Lung (tissue), 11 donors: ENCODE measurements at regions not wholly inside any gene's neighbourhood (a gene's known extent, or its start where the extent isn't known, plus 50 kb on each side); places are given as distances from the start of the nearest gene placed in this dataset.

Source experiments
- ATAC-seq: fragments of 200-7000 bp; cut with Tn5 transposase; one replicate; pipeline ENCODE4 v1.9.1; 2020; ENCODE audit warnings: moderate number of reproducible peaks; ENCODE audit not compliant: insufficient read depth, low FRiP score
- DNase-seq, 3 donors: peaks; one replicate each; pipeline ENCODE4 v3.0.0-alpha.2; 2013 to 2017
- H3K27ac ChIP-seq, 2 donors: one replicate each; pipeline ENCODE4 v1.5.1; 2013; ENCODE audit warnings: mild to moderate bottlenecking in 2 of 2, moderate library complexity in 2 of 2, control low read depth in 1 of 2, inconsistent platforms in 1 of 2, low read depth in 1 of 2, low read length in 1 of 2
- H3K27me3 ChIP-seq, 3 donors: one replicate each; pipeline ENCODE4 v1.5.1; 2013; ENCODE audit warnings: low read length in 2 of 3; ENCODE audit not compliant: control insufficient read depth in 3 of 3, insufficient read depth in 3 of 3
- H3K36me3 ChIP-seq, 4 donors: one replicate each; pipeline ENCODE4 v1.5.1; 2013; ENCODE audit warnings: low read length in 4 of 4, mild to moderate bottlenecking in 1 of 4, moderate library complexity in 1 of 4; ENCODE audit not compliant: control insufficient read depth in 4 of 4, insufficient read depth in 4 of 4
- H3K4me1 ChIP-seq, 5 donors: one replicate each; pipeline ENCODE4 v1.5.1; 2013; ENCODE audit warnings: low read length in 5 of 5, mild to moderate bottlenecking in 2 of 5, moderate library complexity in 1 of 5; ENCODE audit not compliant: control insufficient read depth in 5 of 5, insufficient read depth in 5 of 5
- H3K4me3 ChIP-seq: one replicate; pipeline ENCODE4 v1.5.1; 2013; ENCODE audit warnings: mild to moderate bottlenecking, control low read depth, moderate library complexity
- H3K9ac ChIP-seq, 2 donors: one replicate each; pipeline ENCODE4 v1.5.1; 2013; ENCODE audit warnings: low read length in 2 of 2, control low read depth in 1 of 2; ENCODE audit not compliant: insufficient read depth in 1 of 2
- H3K9me3 ChIP-seq, 4 donors: one replicate each; pipeline ENCODE4 v1.5.1; 2013; ENCODE audit warnings: low read length in 3 of 4, mild to moderate bottlenecking in 1 of 4, moderate library complexity in 1 of 4; ENCODE audit not compliant: control insufficient read depth in 4 of 4, insufficient read depth in 3 of 4
- CTCF ChIP-seq: IDR thresholded peaks from 2 replicates; pipeline ENCODE4 v1.5.1; 2012; ENCODE audit warnings: mild to moderate bottlenecking; ENCODE audit errors: control extremely low read depth, extremely low read depth
- WGBS, 2 donors: extraction: QIAGEN DNeasy Blood & Tissue Kit; methylation state at CpG; one replicate each; pipeline ENCODE4 v1.1.7; 2013; 5-methylcytosine and 5-hydroxymethylcytosine counted together
- donor health status: control.
- donor health status: control.
- donor health status: Bipolar disorder and iron deficiency.
- donor health status: healthy.
- donor health status: DM: yes; HTN: yes; CAD: no.

- 89 to 90% methylated on average over 2 of the region's 2 CpGs for WGBS, 2 donors
- ATAC-seq (no peak), DNase-seq (peak in 1 of 3 donors; percentile 1)
- no peak overlapping the region for H3K9ac ChIP-seq
- H3K27me3 ChIP-seq: no peaks in the 10 kb centered on the region
- no peaks in the 10 kb centered on the region for H3K4me1 ChIP-seq
- TF ChIP-seq CTCF: no peak
- H3K9me3 ChIP-seq: peaks cover 0 to 6% (median 0%) of the 10 kb centered on the region in 4 donors
- H3K27ac ChIP-seq: no peak overlapping the region
- no peak overlapping the region for H3K4me3 ChIP-seq
- H3K36me3 ChIP-seq: no peaks in the 10 kb centered on the region
Observed at GRCh38 chr5:85484982-85485574, 1100.4 kb upstream of the EDIL3 start.

GRCh38 chr5:85488295-85488694, 1103.6 kb upstream of the EDIL3 start:
- no peak for TF ChIP-seq CTCF
- Histone ChIP-seq H3K9me3 (peaks cover 0 to 8% (median 0%) of the 10 kb centered on the region in 4 donors), H3K27ac (no peak overlapping the region), H3K27me3 (no peaks in the 10 kb centered on the region), H3K36me3 (no peaks in the 10 kb centered on the region), H3K9ac (no peak overlapping the region), H3K4me1 (no peaks in the 10 kb centered on the region), H3K4me3 (no peak overlapping the region)
- DNase-seq (no peak), ATAC-seq (no peak)

GRCh38 chr5:85500869-85501268, 1116.2 kb upstream of the EDIL3 start:
- no peaks in the 10 kb centered on the region for H3K27me3 ChIP-seq
- H3K9ac ChIP-seq: no peak overlapping the region
- ATAC-seq: no peak
- H3K9me3 ChIP-seq: no peaks in the 10 kb centered on the region
- no peaks in the 10 kb centered on the region for H3K36me3 ChIP-seq
- no peak for DNase-seq
- H3K27ac ChIP-seq: no peak overlapping the region
- H3K4me3 ChIP-seq: no peak overlapping the region
- no peak for TF ChIP-seq CTCF
- H3K4me1 ChIP-seq: no peaks in the 10 kb centered on the region

- WGBS, 2 donors: 81 to 87% methylated on average over 4 of the region's 4 CpGs
- no peak for ATAC-seq
- H3K9ac ChIP-seq: no peak overlapping the region
- TF ChIP-seq CTCF: no peak
- no peak overlapping the region for H3K4me3 ChIP-seq
- DNase-seq: peak in 1 of 3 donors; percentile 11
- no peak overlapping the region for H3K27ac ChIP-seq
- H3K9me3 ChIP-seq: peaks cover 0 to 3% (median 0%) of the 10 kb centered on the region in 4 donors
- H3K4me1 ChIP-seq: no peaks in the 10 kb centered on the region
- no peaks in the 10 kb centered on the region for H3K36me3 ChIP-seq
- no peaks in the 10 kb centered on the region for H3K27me3 ChIP-seq
Observed at GRCh38 chr5:85512896-85513295, 1104.8 kb upstream of the COX7C start.
